KMS-11 (cell line): ENCODE measurements at regions not wholly inside any gene's neighbourhood (a gene's known extent, or its start where the extent isn't known, plus 50 kb on each side); places are given as distances from the start of the nearest gene placed in this dataset.

Source experiments
- H2AFZ ChIP-seq: fragments of 200-600 bp; sonication (generic); 2 replicates; pipeline ENCODE4 v1.6.1; 2016; ENCODE audit warnings: antibody characterized with exemption, mixed run types, low read depth
- H3K27ac ChIP-seq: fragments of 200-600 bp; sonication (generic); 2 replicates; pipeline ENCODE4 v1.6.1; 2016; ENCODE audit warnings: mild to moderate bottlenecking, mixed run types
- H3K27me3 ChIP-seq: fragments of 200-600 bp; sonication (generic); 2 replicates; pipeline ENCODE4 v1.6.1; 2017; ENCODE audit warnings: mild to moderate bottlenecking, low read depth, mixed run types, moderate library complexity; ENCODE audit not compliant: insufficient read depth
- H3K36me3 ChIP-seq: fragments of 200-600 bp; sonication (generic); 2 replicates; pipeline ENCODE4 v1.6.1; 2017; ENCODE audit warnings: mild to moderate bottlenecking, mixed run types; ENCODE audit not compliant: insufficient read depth
- H3K4me1 ChIP-seq: fragments of 200-600 bp; sonication (generic); 2 replicates; pipeline ENCODE4 v1.6.1; 2016; ENCODE audit warnings: mild to moderate bottlenecking, low read depth, mixed run types; ENCODE audit not compliant: poor library complexity, severe bottlenecking
- H3K4me2 ChIP-seq: fragments of 200-600 bp; sonication (generic); 2 replicates; pipeline ENCODE4 v1.7.0; 2016; ENCODE audit warnings: mild to moderate bottlenecking, mixed run types
- H3K4me3 ChIP-seq: fragments of 200-600 bp; sonication (generic); IDR thresholded peaks from 2 replicates; pipeline ENCODE4 v1.6.1; 2017; ENCODE audit warnings: low read depth, low read length, mixed read lengths; ENCODE audit not compliant: insufficient read depth
- H3K79me2 ChIP-seq: fragments of 200-600 bp; sonication (generic); 2 replicates; pipeline ENCODE4 v1.6.1; 2016; ENCODE audit warnings: low read depth, mixed run types; ENCODE audit not compliant: insufficient read depth
- H3K9ac ChIP-seq: fragments of 200-600 bp; sonication (generic); 2 replicates; pipeline ENCODE4 v1.6.1; 2016; ENCODE audit warnings: mild to moderate bottlenecking, mixed run types
- H4K20me1 ChIP-seq: fragments of 200-600 bp; sonication (generic); 2 replicates; pipeline ENCODE4 v1.6.1; 2016; ENCODE audit warnings: mild to moderate bottlenecking, mixed run types; ENCODE audit not compliant: insufficient read depth
- TF ChIP-seq, protein P1 (sequence below): fragments of 200-600 bp; sonication (generic); conservative IDR thresholded peaks from 2 replicates; pipeline ENCODE4 v1.6.1; 2017; ENCODE audit warnings: low read depth, mild to moderate bottlenecking, antibody characterized with exemption, low read length, moderate library complexity, mixed read lengths

DNA sequence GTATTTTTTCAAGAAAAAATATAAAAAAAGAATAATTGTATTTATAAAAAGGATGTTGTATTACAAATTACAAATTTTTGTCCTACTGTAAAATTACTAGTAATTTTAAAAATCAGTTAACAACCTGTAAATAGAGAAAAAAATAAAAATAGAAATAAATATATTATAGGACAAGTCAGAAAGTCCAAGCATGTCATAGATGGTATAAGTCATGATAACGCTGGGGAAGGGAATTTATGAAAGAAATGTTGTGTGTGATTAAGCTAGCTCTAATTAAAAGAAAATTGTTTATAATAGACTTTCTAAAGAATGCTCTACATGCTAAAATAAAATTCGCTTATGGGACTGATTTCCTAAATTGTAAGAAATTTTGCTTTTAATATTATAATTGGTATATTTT, 2329.9 kb downstream of the ARAP2 start:
- TF ChIP-seq, protein P1, sequence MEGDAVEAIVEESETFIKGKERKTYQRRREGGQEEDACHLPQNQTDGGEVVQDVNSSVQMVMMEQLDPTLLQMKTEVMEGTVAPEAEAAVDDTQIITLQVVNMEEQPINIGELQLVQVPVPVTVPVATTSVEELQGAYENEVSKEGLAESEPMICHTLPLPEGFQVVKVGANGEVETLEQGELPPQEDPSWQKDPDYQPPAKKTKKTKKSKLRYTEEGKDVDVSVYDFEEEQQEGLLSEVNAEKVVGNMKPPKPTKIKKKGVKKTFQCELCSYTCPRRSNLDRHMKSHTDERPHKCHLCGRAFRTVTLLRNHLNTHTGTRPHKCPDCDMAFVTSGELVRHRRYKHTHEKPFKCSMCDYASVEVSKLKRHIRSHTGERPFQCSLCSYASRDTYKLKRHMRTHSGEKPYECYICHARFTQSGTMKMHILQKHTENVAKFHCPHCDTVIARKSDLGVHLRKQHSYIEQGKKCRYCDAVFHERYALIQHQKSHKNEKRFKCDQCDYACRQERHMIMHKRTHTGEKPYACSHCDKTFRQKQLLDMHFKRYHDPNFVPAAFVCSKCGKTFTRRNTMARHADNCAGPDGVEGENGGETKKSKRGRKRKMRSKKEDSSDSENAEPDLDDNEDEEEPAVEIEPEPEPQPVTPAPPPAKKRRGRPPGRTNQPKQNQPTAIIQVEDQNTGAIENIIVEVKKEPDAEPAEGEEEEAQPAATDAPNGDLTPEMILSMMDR, result no peak
- Histone ChIP-seq H3K27me3 (no peaks in the 10 kb centered on the region), H3K36me3 (no peaks in the 10 kb centered on the region), H3K4me1 (no peaks in the 10 kb centered on the region), H4K20me1 (no peaks in the 10 kb centered on the region), H3K27ac (no peak overlapping the region), H2AFZ (no peak overlapping the region), H3K9ac (no peak overlapping the region), H3K79me2 (no peaks in the 10 kb centered on the region), H3K4me3 (no peak overlapping the region), H3K4me2 (no peak overlapping the region)

DNA sequence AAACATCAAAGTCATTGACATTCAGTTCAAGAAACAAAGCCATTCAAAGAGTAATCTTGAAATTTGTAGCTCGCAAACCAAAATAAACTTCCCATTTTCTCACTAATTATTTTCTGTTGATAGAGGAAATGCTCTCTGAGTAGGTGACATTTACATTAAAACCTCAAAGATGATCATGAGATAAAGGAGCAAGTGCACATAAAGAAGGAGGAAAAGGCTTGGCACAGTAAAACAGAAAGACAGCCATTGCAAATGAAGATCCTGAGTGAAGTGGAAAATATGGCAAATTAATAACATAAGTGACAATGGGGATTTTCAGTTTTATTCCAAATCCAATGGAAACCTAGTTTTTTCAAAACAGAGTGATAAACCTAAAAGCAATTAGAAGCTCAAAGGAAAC, 2320.8 kb downstream of the ARAP2 start:
- no peaks in the 10 kb centered on the region for H3K79me2 ChIP-seq

DNA sequence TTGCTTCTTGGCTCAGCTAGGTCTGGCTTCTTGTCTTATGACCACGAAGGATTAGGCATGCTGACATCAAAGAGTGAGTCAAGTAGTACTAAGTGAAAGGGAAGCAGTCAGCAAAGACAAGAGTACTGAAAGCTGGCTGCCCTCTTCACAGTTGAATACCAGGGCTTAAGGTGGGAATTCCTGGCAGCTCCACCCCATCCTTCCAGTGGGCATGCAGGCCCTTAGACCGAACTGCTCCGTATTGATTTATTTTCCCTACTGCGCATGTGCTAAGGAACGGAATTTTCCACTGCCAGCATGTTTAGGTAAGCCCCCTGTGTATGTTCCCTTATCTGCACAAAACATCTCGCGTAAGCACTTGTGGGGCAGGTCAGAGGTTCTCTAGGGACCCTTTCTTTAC, 2320.1 kb downstream of the ARAP2 start:
- Histone ChIP-seq H3K4me3 (no peak overlapping the region), H4K20me1 (no peaks in the 10 kb centered on the region), H3K9ac (no peak overlapping the region), H3K27ac (no peak overlapping the region), H3K4me2 (no peak overlapping the region), H3K79me2 (no peaks in the 10 kb centered on the region), H3K4me1 (no peaks in the 10 kb centered on the region), H3K36me3 (no peaks in the 10 kb centered on the region), H2AFZ (no peak overlapping the region), H3K27me3 (no peaks in the 10 kb centered on the region)
- TF ChIP-seq, protein P1, result no peak

More for the DNA sequence above, 2320.8 kb downstream of the ARAP2 start:
- Histone ChIP-seq H3K27me3 (no peaks in the 10 kb centered on the region), H3K4me3 (no peak overlapping the region), H3K9ac (no peak overlapping the region), H2AFZ (no peak overlapping the region), H4K20me1 (no peaks in the 10 kb centered on the region), H3K4me1 (no peaks in the 10 kb centered on the region), H3K36me3 (no peaks in the 10 kb centered on the region), H3K4me2 (no peak overlapping the region), H3K27ac (no peak overlapping the region)
- TF ChIP-seq, protein P1, result no peak

DNA sequence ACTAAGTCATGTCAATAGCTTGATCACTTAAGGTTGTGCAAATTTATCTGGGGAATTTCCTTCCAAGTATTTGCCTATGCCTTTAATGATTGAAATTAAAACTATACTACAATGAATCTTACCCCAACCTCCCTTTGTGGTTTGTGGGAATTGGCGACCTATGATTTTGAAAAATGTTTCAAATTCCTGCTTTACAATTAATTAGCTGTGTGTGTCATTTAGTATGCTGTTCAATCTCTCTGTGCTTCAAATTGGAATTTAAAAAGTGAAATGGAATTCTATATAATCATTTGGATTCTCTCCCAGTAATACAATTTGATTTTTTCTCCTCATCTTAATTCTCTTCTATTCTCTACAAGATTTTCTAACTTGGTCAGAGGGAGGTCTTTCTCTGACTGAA, 2319.5 kb downstream of the ARAP2 start:
- H3K9ac ChIP-seq, result no peak overlapping the region
- H2AFZ ChIP-seq, result no peak overlapping the region
- H3K4me2 ChIP-seq, result no peak overlapping the region
- H3K4me3 ChIP-seq, result no peak overlapping the region
- no peaks in the 10 kb centered on the region for H4K20me1 ChIP-seq
- no peaks in the 10 kb centered on the region for H3K36me3 ChIP-seq
- no peaks in the 10 kb centered on the region for H3K4me1 ChIP-seq
- H3K79me2 ChIP-seq, result no peaks in the 10 kb centered on the region
- H3K27ac ChIP-seq, result no peak overlapping the region
- H3K27me3 ChIP-seq, result no peaks in the 10 kb centered on the region
- TF ChIP-seq, protein P1, result no peak
